ENCODE measurements at regions not wholly inside any gene's neighbourhood (a gene's known extent, or its start where the extent isn't known, plus 50 kb on each side); places are given as distances from the start of the nearest gene placed in this dataset.

DNA sequence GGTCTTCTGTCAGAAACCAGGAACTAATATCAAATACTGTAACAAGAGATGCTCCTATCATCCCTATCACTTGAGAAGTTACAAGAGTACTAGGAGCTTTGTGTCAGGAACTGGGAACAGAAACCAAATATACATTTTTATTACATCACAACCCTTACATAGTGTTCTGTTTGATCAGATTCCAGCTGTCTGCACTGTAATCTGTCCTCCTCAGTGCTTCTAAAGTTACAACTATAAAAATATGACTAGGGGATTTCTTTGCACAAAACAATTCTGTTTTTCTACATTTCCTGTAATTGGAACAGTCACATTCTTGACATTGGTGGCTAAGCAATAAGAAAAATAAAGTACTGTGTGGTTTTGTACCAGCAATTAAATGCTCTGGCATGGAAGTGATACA, 686.0 kb downstream of the PDHA2 start:
- TF ChIP-seq, protein P1, sequence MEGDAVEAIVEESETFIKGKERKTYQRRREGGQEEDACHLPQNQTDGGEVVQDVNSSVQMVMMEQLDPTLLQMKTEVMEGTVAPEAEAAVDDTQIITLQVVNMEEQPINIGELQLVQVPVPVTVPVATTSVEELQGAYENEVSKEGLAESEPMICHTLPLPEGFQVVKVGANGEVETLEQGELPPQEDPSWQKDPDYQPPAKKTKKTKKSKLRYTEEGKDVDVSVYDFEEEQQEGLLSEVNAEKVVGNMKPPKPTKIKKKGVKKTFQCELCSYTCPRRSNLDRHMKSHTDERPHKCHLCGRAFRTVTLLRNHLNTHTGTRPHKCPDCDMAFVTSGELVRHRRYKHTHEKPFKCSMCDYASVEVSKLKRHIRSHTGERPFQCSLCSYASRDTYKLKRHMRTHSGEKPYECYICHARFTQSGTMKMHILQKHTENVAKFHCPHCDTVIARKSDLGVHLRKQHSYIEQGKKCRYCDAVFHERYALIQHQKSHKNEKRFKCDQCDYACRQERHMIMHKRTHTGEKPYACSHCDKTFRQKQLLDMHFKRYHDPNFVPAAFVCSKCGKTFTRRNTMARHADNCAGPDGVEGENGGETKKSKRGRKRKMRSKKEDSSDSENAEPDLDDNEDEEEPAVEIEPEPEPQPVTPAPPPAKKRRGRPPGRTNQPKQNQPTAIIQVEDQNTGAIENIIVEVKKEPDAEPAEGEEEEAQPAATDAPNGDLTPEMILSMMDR (IDR thresholded peaks at IDR 0.05) = no peak
- TF ChIP-seq POLR2A (IDR thresholded peaks at IDR 0.05) = no peak
